IMR-90 (cell line): ENCODE measurements at regions not wholly inside any gene's neighbourhood (a gene's known extent, or its start where the extent isn't known, plus 50 kb on each side); places are given as distances from the start of the nearest gene placed in this dataset.

Source experiments
- ATAC-seq: fragments of 200-7000 bp; cut with Tn5 transposase; 2 replicates; pipeline ENCODE4 v1.9.1; 2020; ENCODE audit warnings: low read depth, mild to moderate bottlenecking, moderate library complexity
- BruUV-seq: library from RNA; stranded (reverse); fragments of 400-500 nt; replicated peaks from 2 replicates; lab custom pipeline; 2021; lab: Mats Ljungman, UMichigan
- CTCF ChIA-PET: fragments of 300-600 bp; formaldehyde crosslinking; extraction: SDS; loops from one replicate; lab custom pipeline; 2021; ENCODE audit warnings: antibody characterized with exemption; lab: Yijun Ruan, JAX
- POLR2A ChIA-PET: fragments of 300-600 bp; sonication (Branson Sonifier 250); formaldehyde crosslinking; loops from one replicate; lab custom pipeline; 2022; ENCODE audit warnings: antibody characterized with exemption; ENCODE audit not compliant: unreplicated experiment; lab: Charles Lee
- DNase-seq: peaks from one replicate; pipeline ENCODE4 v3.0.0; 2013
- H2AFZ ChIP-seq: replicated peaks from 2 replicates; pipeline ENCODE3; 2013; ENCODE audit warnings: low read length, mild to moderate bottlenecking; ENCODE audit not compliant: poor library complexity
- H2AK5ac ChIP-seq: 2 replicates; pipeline ENCODE4 v1.6.1; 2013; ENCODE audit warnings: low read depth, low read length, inconsistent platforms
- H2AK9ac ChIP-seq: replicated peaks from 2 replicates; pipeline ENCODE3; 2013; ENCODE audit warnings: mild to moderate bottlenecking, low read depth, low read length, moderate library complexity; ENCODE audit not compliant: poor library complexity
- H2BK120ac ChIP-seq: 2 replicates; pipeline ENCODE4 v1.6.1; 2013; ENCODE audit warnings: low read depth, low read length, inconsistent platforms
- H2BK15ac ChIP-seq: 3 replicates; pipeline ENCODE4 v1.6.1; 2013; ENCODE audit warnings: low read depth, low read length, inconsistent platforms
- H2BK20ac ChIP-seq: 2 replicates; pipeline ENCODE4 v1.6.1; 2013; ENCODE audit warnings: low read depth, mild to moderate bottlenecking, inconsistent platforms, low read length, moderate library complexity
- H2BK5ac ChIP-seq: 2 replicates; pipeline ENCODE4 v1.6.1; 2013; ENCODE audit warnings: mild to moderate bottlenecking, low read depth, low read length, inconsistent platforms; ENCODE audit not compliant: poor library complexity, severe bottlenecking
- H3K14ac ChIP-seq: replicated peaks from 2 replicates; pipeline ENCODE4 v1.6.1; 2013; ENCODE audit warnings: low read depth, low read length, inconsistent platforms
- H3K18ac ChIP-seq: 2 replicates; pipeline ENCODE4 v1.6.1; 2013; ENCODE audit warnings: low read depth, low read length, control low read depth
- H3K23ac ChIP-seq: 2 replicates; pipeline ENCODE4 v1.6.1; 2013; ENCODE audit warnings: low read depth, low read length, inconsistent platforms
- H3K27ac ChIP-seq: 2 replicates; pipeline ENCODE4 v1.5.1; 2013; ENCODE audit warnings: mild to moderate bottlenecking, control low read depth, low read length; ENCODE audit not compliant: insufficient read depth
- H3K27me3 ChIP-seq: 2 replicates; pipeline ENCODE4 v1.6.1; 2013; ENCODE audit warnings: low read length; ENCODE audit not compliant: control insufficient read depth, insufficient read depth
- H3K36me3 ChIP-seq: 2 replicates; pipeline ENCODE4 v1.6.1; 2013; ENCODE audit warnings: low read length, mixed read lengths; ENCODE audit not compliant: control insufficient read depth, insufficient read depth
- H3K4ac ChIP-seq: 2 replicates; pipeline ENCODE4 v1.6.1; 2013; ENCODE audit warnings: low read depth, low read length, inconsistent platforms
- H3K4me1 ChIP-seq: 2 replicates; pipeline ENCODE4 v1.6.1; 2013; ENCODE audit warnings: low read length, mixed read lengths; ENCODE audit not compliant: control insufficient read depth, insufficient read depth
- H3K4me2 ChIP-seq: 2 replicates; pipeline ENCODE4 v1.6.1; 2013; ENCODE audit warnings: low read depth, mild to moderate bottlenecking, control low read depth, low read length, moderate library complexity
- H3K4me3 ChIP-seq: 2 replicates; pipeline ENCODE4 v1.5.1; 2013; ENCODE audit warnings: low read depth, mild to moderate bottlenecking, control low read depth, low read length, moderate library complexity; ENCODE audit not compliant: insufficient read depth
- H3K56ac ChIP-seq: 2 replicates; pipeline ENCODE4 v1.6.1; 2013; ENCODE audit warnings: low read length, inconsistent platforms; ENCODE audit not compliant: insufficient read depth; ENCODE audit errors: extremely low read depth
- H3K79me1 ChIP-seq, 2 experiments: 2 replicates each; pipeline ENCODE4 v1.6.1; 2013; ENCODE audit warnings: low read length in 2 of 2, inconsistent platforms in 1 of 2, low read depth in 1 of 2
- H3K9ac ChIP-seq: 2 replicates; pipeline ENCODE4 v1.6.1; 2013; ENCODE audit warnings: low read depth, low read length, control low read depth
- H3K9me1 ChIP-seq: 2 replicates; pipeline ENCODE4 v1.6.1; 2013; ENCODE audit warnings: low read length, inconsistent platforms; ENCODE audit not compliant: insufficient read depth
- H3K9me3 ChIP-seq: 2 replicates; pipeline ENCODE4 v1.6.1; 2013; ENCODE audit warnings: low read length; ENCODE audit not compliant: control insufficient read depth, insufficient read depth
- H4K20me1 ChIP-seq: 2 replicates; pipeline ENCODE4 v1.6.1; 2013; ENCODE audit warnings: low read length, inconsistent platforms; ENCODE audit not compliant: insufficient read depth
- H4K5ac ChIP-seq: 2 replicates; pipeline ENCODE4 v1.6.1; 2013; ENCODE audit warnings: mild to moderate bottlenecking, low read depth, low read length, control low read depth
- H4K8ac ChIP-seq, 2 experiments: 2 replicates each; pipeline ENCODE4 v1.6.1; 2013; ENCODE audit warnings: low read depth in 2 of 2, low read length in 2 of 2, control low read depth in 1 of 2, inconsistent platforms in 1 of 2
- H4K91ac ChIP-seq: 2 replicates; pipeline ENCODE4 v1.6.1; 2013; ENCODE audit warnings: low read depth, low read length, inconsistent platforms; ENCODE audit not compliant: insufficient read depth
- BHLHE40 ChIP-seq: fragments of 150-350 bp; IDR thresholded peaks from 2 replicates; pipeline ENCODE4 v1.6.1; 2016; ENCODE audit warnings: mild to moderate bottlenecking, low read depth, low read length
- CEBPB ChIP-seq: IDR thresholded peaks from 2 replicates; pipeline ENCODE4 v1.6.1; 2012; ENCODE audit warnings: low read depth, low read length, improper control_type of control experiment
- ELK1 ChIP-seq: fragments of 150-350 bp; IDR thresholded peaks from 2 replicates; pipeline ENCODE4 v1.6.1; 2016; ENCODE audit warnings: low read depth, mild to moderate bottlenecking, low read length, moderate library complexity, borderline replicate concordance
- FOS ChIP-seq: fragments of 150-350 bp; IDR thresholded peaks from 2 replicates; pipeline ENCODE4 v1.6.1; 2016; ENCODE audit warnings: low read depth, low read length
- MAFK ChIP-seq: IDR thresholded peaks from 2 replicates; pipeline ENCODE4 v1.6.1; 2012; ENCODE audit warnings: low read depth, low read length, improper control_type of control experiment
- MAZ ChIP-seq: IDR thresholded peaks from 2 replicates; pipeline ENCODE4 v1.6.1; 2012; ENCODE audit warnings: low read depth, mild to moderate bottlenecking, low read length, improper control_type of control experiment, moderate library complexity, borderline replicate concordance
- MXI1 ChIP-seq: IDR thresholded peaks from 2 replicates; pipeline ENCODE4 v1.6.1; 2012; ENCODE audit warnings: low read depth, mild to moderate bottlenecking, low read length, moderate library complexity, borderline replicate concordance
- NFE2L2 ChIP-seq: fragments of 150-350 bp; IDR thresholded peaks from 2 replicates; pipeline ENCODE4 v1.6.1; 2016; ENCODE audit warnings: low read depth, mild to moderate bottlenecking, low read length
- POLR2A ChIP-seq: IDR thresholded peaks from 2 replicates; pipeline ENCODE4 v1.6.1; 2012; ENCODE audit warnings: mild to moderate bottlenecking, low read depth, low read length
- RAD21 ChIP-seq: IDR thresholded peaks from 2 replicates; pipeline ENCODE4 v1.6.1; 2012; ENCODE audit warnings: low read length, improper control_type of control experiment
- RCOR1 ChIP-seq: IDR thresholded peaks from 2 replicates; pipeline ENCODE4 v1.6.1; 2012; ENCODE audit warnings: mild to moderate bottlenecking, low read length, improper control_type of control experiment; ENCODE audit not compliant: insufficient replicate concordance
- RFX5 ChIP-seq: IDR thresholded peaks from 2 replicates; pipeline ENCODE4 v1.8.0; 2012; ENCODE audit warnings: low read depth, mild to moderate bottlenecking, low read length, moderate library complexity
- SMC3 ChIP-seq: fragments of 150-350 bp; IDR thresholded peaks from 2 replicates; pipeline ENCODE4 v1.6.1; 2016; ENCODE audit warnings: low read depth, mild to moderate bottlenecking, antibody characterized with exemption, low read length, moderate library complexity
- WGBS, 2 experiments: methylation state at CpG; one replicate each; pipeline versions ENCODE4 v1.1.5 to v1.1.7; 2013; ENCODE audit warnings: missing lambda C conversion rate in 2 of 2; ENCODE audit not compliant: insufficient read length in 1 of 2; ENCODE audit errors: extremely low coverage in 2 of 2; 5-methylcytosine and 5-hydroxymethylcytosine counted together
- dilution Hi-C: fragments of 300-500 bp; cut with HindIII; formaldehyde crosslinking; loops from one replicate; pipeline ENCODE4 v1.14.3; 2018; ENCODE audit warnings: low sequenced_read_pairs; ENCODE audit not compliant: unreplicated experiment
- in situ Hi-C: fragments of 300-500 bp; cut with MboI; formaldehyde crosslinking; loops from 3 replicates; pipeline ENCODE4 v1.14.3; 2019; ENCODE audit warnings: low sequenced_read_pairs, inconsistent platforms, mixed read lengths
- intact Hi-C: fragments of 100-400 bp; cut with micrococcal nuclease; formaldehyde crosslinking; loops from 2 replicates; pipeline ENCODE4 v1.10.0; 2022

GRCh38 chr3:144317961-144318360 lies 346.3 kb downstream of the DIPK2A start:
- no peaks in the 10 kb centered on the region for H3K27me3 ChIP-seq
- ChIA-PET POLR2A (no interaction called here), CTCF (interaction anchor here (0.7 kb wide), 1 partner anchor 346 kb away, joined by 3 read pairs; the partner anchor contains the start of gene DIPK2A)
- intact Hi-C loops, result no loop called here
- no peak overlapping the region for H3K27ac ChIP-seq
- H2BK20ac ChIP-seq, result no peak overlapping the region
- no peaks in the 10 kb centered on the region for H3K79me1 ChIP-seq
- H3K4me3 ChIP-seq, result no peak overlapping the region
- dilution Hi-C loops, result no loop called here
- no peak overlapping the region for H3K56ac ChIP-seq
- H3K4me1 ChIP-seq, result no peaks in the 10 kb centered on the region
- H4K91ac ChIP-seq, result no peak overlapping the region
- H2AFZ ChIP-seq, result no peak overlapping the region
- no peak overlapping the region for H3K14ac ChIP-seq
- no peaks in the 10 kb centered on the region for H3K9me3 ChIP-seq
- H3K18ac ChIP-seq, result no peak overlapping the region
- ATAC-seq (no peak), DNase-seq (no peak)
- H3K36me3 ChIP-seq, result no peaks in the 10 kb centered on the region
- no peak overlapping the region for H3K23ac ChIP-seq
- H4K20me1 ChIP-seq, result no peaks in the 10 kb centered on the region
- no peak overlapping the region for H2BK120ac ChIP-seq
- no CpG with 5 or more reads among the region's 2 CpGs for WGBS, 2 experiments
- H3K9me1 ChIP-seq, result no peaks in the 10 kb centered on the region
- no peak overlapping the region for H2BK5ac ChIP-seq
- H2AK9ac ChIP-seq, result no peak overlapping the region
- H3K4ac ChIP-seq, result no peak overlapping the region
- H3K9ac ChIP-seq, result no peak overlapping the region
- no peak overlapping the region for H2BK15ac ChIP-seq
- no peak overlapping the region for H2AK5ac ChIP-seq
- in situ Hi-C loops, result no loop called here
- no peak overlapping the region for H4K5ac ChIP-seq
- H3K4me2 ChIP-seq, result no peak overlapping the region
- no peak overlapping the region for H4K8ac ChIP-seq
- BruUV-seq, result no TSS peak
- TF ChIP-seq SMC3 (no peak), RAD21 (no peak), RFX5 (no peak), MAFK (no peak), MAZ (no peak), NFE2L2 (no peak), CEBPB (no peak), MXI1 (no peak), ELK1 (no peak), FOS (no peak), RCOR1 (no peak), BHLHE40 (no peak), POLR2A (no peak)
